IMR-90 (cell line): ENCODE measurements at regions not wholly inside any gene's neighbourhood (a gene's known extent, or its start where the extent isn't known, plus 50 kb on each side); places are given as distances from the start of the nearest gene placed in this dataset.

Source experiments
- ATAC-seq: fragments of 200-7000 bp; cut with Tn5 transposase; 2 replicates; pipeline ENCODE4 v1.9.1; 2020; ENCODE audit warnings: low read depth, mild to moderate bottlenecking, moderate library complexity
- BruUV-seq: library from RNA; stranded (reverse); fragments of 400-500 nt; replicated peaks from 2 replicates; lab custom pipeline; 2021; lab: Mats Ljungman, UMichigan
- CTCF ChIA-PET: fragments of 300-600 bp; formaldehyde crosslinking; extraction: SDS; loops from one replicate; lab custom pipeline; 2021; ENCODE audit warnings: antibody characterized with exemption; lab: Yijun Ruan, JAX
- POLR2A ChIA-PET: fragments of 300-600 bp; sonication (Branson Sonifier 250); formaldehyde crosslinking; loops from one replicate; lab custom pipeline; 2022; ENCODE audit warnings: antibody characterized with exemption; ENCODE audit not compliant: unreplicated experiment; lab: Charles Lee
- DNase-seq: peaks from one replicate; pipeline ENCODE4 v3.0.0; 2013
- H2AFZ ChIP-seq: replicated peaks from 2 replicates; pipeline ENCODE3; 2013; ENCODE audit warnings: low read length, mild to moderate bottlenecking; ENCODE audit not compliant: poor library complexity
- H2AK5ac ChIP-seq: 2 replicates; pipeline ENCODE4 v1.6.1; 2013; ENCODE audit warnings: low read depth, low read length, inconsistent platforms
- H2AK9ac ChIP-seq: replicated peaks from 2 replicates; pipeline ENCODE3; 2013; ENCODE audit warnings: mild to moderate bottlenecking, low read depth, low read length, moderate library complexity; ENCODE audit not compliant: poor library complexity
- H2BK120ac ChIP-seq: 2 replicates; pipeline ENCODE4 v1.6.1; 2013; ENCODE audit warnings: low read depth, low read length, inconsistent platforms
- H2BK15ac ChIP-seq: 3 replicates; pipeline ENCODE4 v1.6.1; 2013; ENCODE audit warnings: low read depth, low read length, inconsistent platforms
- H2BK20ac ChIP-seq: 2 replicates; pipeline ENCODE4 v1.6.1; 2013; ENCODE audit warnings: low read depth, mild to moderate bottlenecking, inconsistent platforms, low read length, moderate library complexity
- H2BK5ac ChIP-seq: 2 replicates; pipeline ENCODE4 v1.6.1; 2013; ENCODE audit warnings: mild to moderate bottlenecking, low read depth, low read length, inconsistent platforms; ENCODE audit not compliant: poor library complexity, severe bottlenecking
- H3K14ac ChIP-seq: replicated peaks from 2 replicates; pipeline ENCODE4 v1.6.1; 2013; ENCODE audit warnings: low read depth, low read length, inconsistent platforms
- H3K18ac ChIP-seq: 2 replicates; pipeline ENCODE4 v1.6.1; 2013; ENCODE audit warnings: low read depth, low read length, control low read depth
- H3K23ac ChIP-seq: 2 replicates; pipeline ENCODE4 v1.6.1; 2013; ENCODE audit warnings: low read depth, low read length, inconsistent platforms
- H3K27ac ChIP-seq: 2 replicates; pipeline ENCODE4 v1.5.1; 2013; ENCODE audit warnings: mild to moderate bottlenecking, control low read depth, low read length; ENCODE audit not compliant: insufficient read depth
- H3K27me3 ChIP-seq: 2 replicates; pipeline ENCODE4 v1.6.1; 2013; ENCODE audit warnings: low read length; ENCODE audit not compliant: control insufficient read depth, insufficient read depth
- H3K36me3 ChIP-seq: 2 replicates; pipeline ENCODE4 v1.6.1; 2013; ENCODE audit warnings: low read length, mixed read lengths; ENCODE audit not compliant: control insufficient read depth, insufficient read depth
- H3K4ac ChIP-seq: 2 replicates; pipeline ENCODE4 v1.6.1; 2013; ENCODE audit warnings: low read depth, low read length, inconsistent platforms
- H3K4me1 ChIP-seq: 2 replicates; pipeline ENCODE4 v1.6.1; 2013; ENCODE audit warnings: low read length, mixed read lengths; ENCODE audit not compliant: control insufficient read depth, insufficient read depth
- H3K4me2 ChIP-seq: 2 replicates; pipeline ENCODE4 v1.6.1; 2013; ENCODE audit warnings: low read depth, mild to moderate bottlenecking, control low read depth, low read length, moderate library complexity
- H3K4me3 ChIP-seq: 2 replicates; pipeline ENCODE4 v1.5.1; 2013; ENCODE audit warnings: low read depth, mild to moderate bottlenecking, control low read depth, low read length, moderate library complexity; ENCODE audit not compliant: insufficient read depth
- H3K56ac ChIP-seq: 2 replicates; pipeline ENCODE4 v1.6.1; 2013; ENCODE audit warnings: low read length, inconsistent platforms; ENCODE audit not compliant: insufficient read depth; ENCODE audit errors: extremely low read depth
- H3K79me1 ChIP-seq, 2 experiments: 2 replicates each; pipeline ENCODE4 v1.6.1; 2013; ENCODE audit warnings: low read length in 2 of 2, inconsistent platforms in 1 of 2, low read depth in 1 of 2
- H3K9ac ChIP-seq: 2 replicates; pipeline ENCODE4 v1.6.1; 2013; ENCODE audit warnings: low read depth, low read length, control low read depth
- H3K9me1 ChIP-seq: 2 replicates; pipeline ENCODE4 v1.6.1; 2013; ENCODE audit warnings: low read length, inconsistent platforms; ENCODE audit not compliant: insufficient read depth
- H3K9me3 ChIP-seq: 2 replicates; pipeline ENCODE4 v1.6.1; 2013; ENCODE audit warnings: low read length; ENCODE audit not compliant: control insufficient read depth, insufficient read depth
- H4K20me1 ChIP-seq: 2 replicates; pipeline ENCODE4 v1.6.1; 2013; ENCODE audit warnings: low read length, inconsistent platforms; ENCODE audit not compliant: insufficient read depth
- H4K5ac ChIP-seq: 2 replicates; pipeline ENCODE4 v1.6.1; 2013; ENCODE audit warnings: mild to moderate bottlenecking, low read depth, low read length, control low read depth
- H4K8ac ChIP-seq, 2 experiments: 2 replicates each; pipeline ENCODE4 v1.6.1; 2013; ENCODE audit warnings: low read depth in 2 of 2, low read length in 2 of 2, control low read depth in 1 of 2, inconsistent platforms in 1 of 2
- H4K91ac ChIP-seq: 2 replicates; pipeline ENCODE4 v1.6.1; 2013; ENCODE audit warnings: low read depth, low read length, inconsistent platforms; ENCODE audit not compliant: insufficient read depth
- BHLHE40 ChIP-seq: fragments of 150-350 bp; IDR thresholded peaks from 2 replicates; pipeline ENCODE4 v1.6.1; 2016; ENCODE audit warnings: mild to moderate bottlenecking, low read depth, low read length
- CEBPB ChIP-seq: IDR thresholded peaks from 2 replicates; pipeline ENCODE4 v1.6.1; 2012; ENCODE audit warnings: low read depth, low read length, improper control_type of control experiment
- CHD1 ChIP-seq: IDR thresholded peaks from 2 replicates; pipeline ENCODE4 v1.6.1; 2012; ENCODE audit warnings: low read depth, low read length, improper control_type of control experiment
- FOS ChIP-seq: fragments of 150-350 bp; IDR thresholded peaks from 2 replicates; pipeline ENCODE4 v1.6.1; 2016; ENCODE audit warnings: low read depth, low read length
- MAFK ChIP-seq: IDR thresholded peaks from 2 replicates; pipeline ENCODE4 v1.6.1; 2012; ENCODE audit warnings: low read depth, low read length, improper control_type of control experiment
- MXI1 ChIP-seq: IDR thresholded peaks from 2 replicates; pipeline ENCODE4 v1.6.1; 2012; ENCODE audit warnings: low read depth, mild to moderate bottlenecking, low read length, moderate library complexity, borderline replicate concordance
- NFE2L2 ChIP-seq: fragments of 150-350 bp; IDR thresholded peaks from 2 replicates; pipeline ENCODE4 v1.6.1; 2016; ENCODE audit warnings: low read depth, mild to moderate bottlenecking, low read length
- RAD21 ChIP-seq: IDR thresholded peaks from 2 replicates; pipeline ENCODE4 v1.6.1; 2012; ENCODE audit warnings: low read length, improper control_type of control experiment
- RCOR1 ChIP-seq: IDR thresholded peaks from 2 replicates; pipeline ENCODE4 v1.6.1; 2012; ENCODE audit warnings: mild to moderate bottlenecking, low read length, improper control_type of control experiment; ENCODE audit not compliant: insufficient replicate concordance
- RFX5 ChIP-seq: IDR thresholded peaks from 2 replicates; pipeline ENCODE4 v1.8.0; 2012; ENCODE audit warnings: low read depth, mild to moderate bottlenecking, low read length, moderate library complexity
- WGBS, 2 experiments: methylation state at CpG; one replicate each; pipeline versions ENCODE4 v1.1.5 to v1.1.7; 2013; ENCODE audit warnings: missing lambda C conversion rate in 2 of 2; ENCODE audit not compliant: insufficient read length in 1 of 2; ENCODE audit errors: extremely low coverage in 2 of 2; 5-methylcytosine and 5-hydroxymethylcytosine counted together
- dilution Hi-C: fragments of 300-500 bp; cut with HindIII; formaldehyde crosslinking; loops from one replicate; pipeline ENCODE4 v1.14.3; 2018; ENCODE audit warnings: low sequenced_read_pairs; ENCODE audit not compliant: unreplicated experiment
- in situ Hi-C: fragments of 300-500 bp; cut with MboI; formaldehyde crosslinking; loops from 3 replicates; pipeline ENCODE4 v1.14.3; 2019; ENCODE audit warnings: low sequenced_read_pairs, inconsistent platforms, mixed read lengths
- intact Hi-C: fragments of 100-400 bp; cut with micrococcal nuclease; formaldehyde crosslinking; loops from 2 replicates; pipeline ENCODE4 v1.10.0; 2022
- TF ChIP-seq, protein P1 (sequence below): conservative IDR thresholded peaks from 2 replicates; pipeline ENCODE4 v1.5.1; 2012; ENCODE audit warnings: mild to moderate bottlenecking, low read depth, low read length, improper control_type of control experiment
- TF ChIP-seq, protein P2 (sequence below): fragments of 150-350 bp; IDR thresholded peaks from 2 replicates; pipeline ENCODE4 v1.6.1; 2016; ENCODE audit warnings: low read depth, mild to moderate bottlenecking, low read length, moderate library complexity, borderline replicate concordance

DNA sequence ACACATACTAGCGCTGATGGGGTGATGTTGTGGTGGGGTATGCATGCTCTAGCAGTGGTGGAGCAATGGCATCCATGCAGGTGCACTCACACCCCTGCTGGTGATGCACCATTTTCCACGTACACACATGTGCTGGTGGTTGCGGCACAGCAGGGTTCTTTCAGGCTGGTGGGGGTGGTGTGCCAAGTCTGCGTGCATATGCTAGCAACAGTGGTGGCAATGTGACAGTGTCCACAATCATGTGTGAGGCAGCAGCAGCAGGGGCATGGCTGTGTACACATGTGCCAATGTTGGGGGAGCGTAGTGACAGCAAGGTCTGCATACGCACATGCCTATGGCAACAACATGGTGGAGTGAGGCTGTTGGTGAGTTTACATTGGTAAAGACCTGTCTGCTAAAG, 148.1 kb downstream of the ZWINT start:
- H2AFZ ChIP-seq = no peak overlapping the region
- no peak overlapping the region for H3K27ac ChIP-seq
- ATAC-seq (no peak), DNase-seq (no peak)
- H3K9me3 ChIP-seq = peaks cover 7% of the 10 kb centered on the region; the same call in 1 of the 2 replicates
- no peaks in the 10 kb centered on the region for H3K27me3 ChIP-seq
- H4K91ac ChIP-seq = no peak overlapping the region
- POLR2A ChIA-PET = no interaction called here
- H4K5ac ChIP-seq = no peak overlapping the region
- TF ChIP-seq RAD21 (no peak), RFX5 (no peak), FOS (no peak), RCOR1 (no peak), MXI1 (no peak), CEBPB (no peak), MAFK (no peak), CHD1 (no peak), NFE2L2 (no peak), BHLHE40 (no peak)
- TF ChIP-seq, protein P1, sequence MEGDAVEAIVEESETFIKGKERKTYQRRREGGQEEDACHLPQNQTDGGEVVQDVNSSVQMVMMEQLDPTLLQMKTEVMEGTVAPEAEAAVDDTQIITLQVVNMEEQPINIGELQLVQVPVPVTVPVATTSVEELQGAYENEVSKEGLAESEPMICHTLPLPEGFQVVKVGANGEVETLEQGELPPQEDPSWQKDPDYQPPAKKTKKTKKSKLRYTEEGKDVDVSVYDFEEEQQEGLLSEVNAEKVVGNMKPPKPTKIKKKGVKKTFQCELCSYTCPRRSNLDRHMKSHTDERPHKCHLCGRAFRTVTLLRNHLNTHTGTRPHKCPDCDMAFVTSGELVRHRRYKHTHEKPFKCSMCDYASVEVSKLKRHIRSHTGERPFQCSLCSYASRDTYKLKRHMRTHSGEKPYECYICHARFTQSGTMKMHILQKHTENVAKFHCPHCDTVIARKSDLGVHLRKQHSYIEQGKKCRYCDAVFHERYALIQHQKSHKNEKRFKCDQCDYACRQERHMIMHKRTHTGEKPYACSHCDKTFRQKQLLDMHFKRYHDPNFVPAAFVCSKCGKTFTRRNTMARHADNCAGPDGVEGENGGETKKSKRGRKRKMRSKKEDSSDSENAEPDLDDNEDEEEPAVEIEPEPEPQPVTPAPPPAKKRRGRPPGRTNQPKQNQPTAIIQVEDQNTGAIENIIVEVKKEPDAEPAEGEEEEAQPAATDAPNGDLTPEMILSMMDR = no peak
- TF ChIP-seq, protein P2, sequence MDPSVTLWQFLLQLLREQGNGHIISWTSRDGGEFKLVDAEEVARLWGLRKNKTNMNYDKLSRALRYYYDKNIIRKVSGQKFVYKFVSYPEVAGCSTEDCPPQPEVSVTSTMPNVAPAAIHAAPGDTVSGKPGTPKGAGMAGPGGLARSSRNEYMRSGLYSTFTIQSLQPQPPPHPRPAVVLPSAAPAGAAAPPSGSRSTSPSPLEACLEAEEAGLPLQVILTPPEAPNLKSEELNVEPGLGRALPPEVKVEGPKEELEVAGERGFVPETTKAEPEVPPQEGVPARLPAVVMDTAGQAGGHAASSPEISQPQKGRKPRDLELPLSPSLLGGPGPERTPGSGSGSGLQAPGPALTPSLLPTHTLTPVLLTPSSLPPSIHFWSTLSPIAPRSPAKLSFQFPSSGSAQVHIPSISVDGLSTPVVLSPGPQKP = no peak
- no peak overlapping the region for H3K56ac ChIP-seq
- no peak overlapping the region for H2AK9ac ChIP-seq
- H3K79me1 ChIP-seq = no peaks in the 10 kb centered on the region
- H3K4me1 ChIP-seq = no peaks in the 10 kb centered on the region
- H2BK5ac ChIP-seq = no peak overlapping the region
- no peak overlapping the region for H3K9ac ChIP-seq
- no peaks in the 10 kb centered on the region for H4K20me1 ChIP-seq
- dilution Hi-C loops = no loop called here
- no peak overlapping the region for H2AK5ac ChIP-seq
- H2BK20ac ChIP-seq = no peak overlapping the region
- H2BK120ac ChIP-seq = no peak overlapping the region
- no peak overlapping the region for H3K23ac ChIP-seq
- H3K36me3 ChIP-seq = no peaks in the 10 kb centered on the region
- no peaks in the 10 kb centered on the region for H3K9me1 ChIP-seq
- no peak overlapping the region for H3K18ac ChIP-seq
- no TSS peak for BruUV-seq
- intact Hi-C loops = no loop called here
- H2BK15ac ChIP-seq = no peak overlapping the region
- WGBS, 2 experiments = 82% methylated on average over 3 of the region's 6 CpGs; no CpG with 5 or more reads in 1 of the 2 experiments
- H3K4ac ChIP-seq = no peak overlapping the region
- no peak overlapping the region for H3K4me3 ChIP-seq
- no peak overlapping the region for H3K4me2 ChIP-seq
- CTCF ChIA-PET = no interaction called here
- no peak overlapping the region for H3K14ac ChIP-seq
- H4K8ac ChIP-seq = no peak overlapping the region
- in situ Hi-C loops = no loop called here
